Neural cell (in vitro differentiated cells): ENCODE measurements at regions not wholly inside any gene's neighbourhood (a gene's known extent, or its start where the extent isn't known, plus 50 kb on each side); places are given as distances from the start of the nearest gene placed in this dataset.

Experiments
- H2AFZ ChIP-seq: fragments of 200-600, 300-800 bp; sonication (generic), shearing (Covaris generic); 2 replicates; pipeline ENCODE4 v1.6.0; 2014; ENCODE audit warnings: low read depth, mild to moderate bottlenecking, antibody characterized with exemption, low read length, moderate library complexity
- H3F3A ChIP-seq: fragments of 200-600 bp; shearing (Covaris generic); 2 replicates; pipeline ENCODE4 v1.6.1; 2016; ENCODE audit warnings: mild to moderate bottlenecking, moderate library complexity, mixed read lengths, antibody characterized with exemption, low read length; ENCODE audit not compliant: insufficient read depth, poor library complexity, severe bottlenecking
- H3K27ac ChIP-seq: fragments of 200-600, 300-800 bp; sonication (generic), shearing (Covaris generic); 2 replicates; pipeline ENCODE4 v1.5.1; 2014; ENCODE audit warnings: mild to moderate bottlenecking, low read length, moderate library complexity
- H3K27me3 ChIP-seq: fragments of 300-800, 200-600 bp; sonication (generic), shearing (Covaris generic); 2 replicates; pipeline ENCODE4 v1.6.0; 2014; ENCODE audit warnings: mild to moderate bottlenecking, low read depth, low read length, moderate library complexity; ENCODE audit not compliant: insufficient read depth
- H3K36me3 ChIP-seq: fragments of 300-800, 200-600 bp; sonication (generic), shearing (Covaris generic); 2 replicates; pipeline ENCODE4 v1.5.1; 2014; ENCODE audit warnings: mild to moderate bottlenecking, antibody characterized with exemption, low read length, moderate library complexity; ENCODE audit not compliant: insufficient read depth
- H3K4me2 ChIP-seq: fragments of 300-800, 200-600 bp; sonication (generic), shearing (Covaris generic); 2 replicates; pipeline ENCODE4 v1.6.0; 2014; ENCODE audit warnings: mild to moderate bottlenecking, low read length
- H3K4me3 ChIP-seq: fragments of 300-800, 200-600 bp; sonication (generic), shearing (Covaris generic); 2 replicates; pipeline ENCODE4 v1.5.1; 2014; ENCODE audit warnings: mild to moderate bottlenecking, low read length, moderate library complexity
- H3K79me2 ChIP-seq: fragments of 200-600 bp; shearing (Covaris generic); replicated peaks from 2 replicates; pipeline ENCODE4 v1.6.0; 2014; ENCODE audit warnings: mild to moderate bottlenecking, low read length, moderate library complexity; ENCODE audit not compliant: insufficient read depth
- H3K9ac ChIP-seq: fragments of 300-800, 200-600 bp; sonication (generic), shearing (Covaris generic); 2 replicates; pipeline ENCODE4 v1.6.1; 2016; ENCODE audit warnings: mild to moderate bottlenecking, low read length, mixed read lengths
- H3K9me2 ChIP-seq: fragments of 200-600 bp; shearing (Covaris generic); 2 replicates; pipeline ENCODE4 v1.6.1; 2016; ENCODE audit warnings: mild to moderate bottlenecking, low read length, mixed read lengths; ENCODE audit not compliant: insufficient read depth
- H3K9me3 ChIP-seq: fragments of 200-600, 300-800 bp; sonication (generic), shearing (Covaris generic); 2 replicates; pipeline ENCODE4 v1.6.1; 2016; ENCODE audit warnings: mild to moderate bottlenecking, mixed run types, low read length, moderate library complexity, mixed read lengths
- H4K20me1 ChIP-seq: fragments of 200-600 bp; shearing (Covaris generic); 2 replicates; pipeline ENCODE4 v1.6.1; 2016; ENCODE audit warnings: mild to moderate bottlenecking, mixed run types; ENCODE audit not compliant: insufficient read depth
- EP300 ChIP-seq: fragments of 450-650 bp; conservative IDR thresholded peaks from 2 replicates; pipeline ENCODE4 v1.6.1; 2014; ENCODE audit warnings: antibody characterized with exemption, mild to moderate bottlenecking, moderate library complexity; ENCODE audit not compliant: poor library complexity, severe bottlenecking
- EZH2 ChIP-seq: fragments of 200-600, 300-800 bp; shearing (Covaris generic), sonication (generic); IDR thresholded peaks from 2 replicates; pipeline ENCODE4 v1.6.1; 2014; ENCODE audit warnings: antibody characterized with exemption, low read length, borderline replicate concordance, mild to moderate bottlenecking; ENCODE audit not compliant: insufficient read depth, poor library complexity, severe bottlenecking
- MXI1 ChIP-seq: fragments of 450-650 bp; conservative IDR thresholded peaks from 2 replicates; pipeline ENCODE4 v1.6.1; 2014; ENCODE audit warnings: antibody characterized with exemption, mild to moderate bottlenecking; ENCODE audit not compliant: poor library complexity, severe bottlenecking
- POLR2AphosphoS5 ChIP-seq: IDR thresholded peaks from 2 replicates; pipeline ENCODE4 v1.6.1; 2012
- RAD21 ChIP-seq: fragments of 450-650 bp; conservative IDR thresholded peaks from 2 replicates; pipeline ENCODE4 v1.6.1; 2014; ENCODE audit warnings: antibody characterized with exemption, mild to moderate bottlenecking, moderate library complexity
- SMC3 ChIP-seq: fragments of 450-650 bp; conservative IDR thresholded peaks from 2 replicates; pipeline ENCODE4 v1.6.1; 2014; ENCODE audit warnings: antibody characterized with exemption, mild to moderate bottlenecking, moderate library complexity; ENCODE audit not compliant: poor library complexity
- TAF1 ChIP-seq: IDR thresholded peaks from 2 replicates; pipeline ENCODE4 v1.6.1; 2012; ENCODE audit warnings: low read depth
- TF ChIP-seq, protein P1 (sequence below): IDR thresholded peaks from 2 replicates; pipeline ENCODE4 v1.6.1; 2012; ENCODE audit warnings: borderline replicate concordance
- TF ChIP-seq, protein P2 (sequence below): fragments of 450-650 bp; IDR thresholded peaks from 2 replicates; pipeline ENCODE4 v1.5.1; 2014; ENCODE audit warnings: antibody characterized with exemption, mild to moderate bottlenecking, moderate library complexity; ENCODE audit not compliant: poor library complexity, severe bottlenecking

DNA sequence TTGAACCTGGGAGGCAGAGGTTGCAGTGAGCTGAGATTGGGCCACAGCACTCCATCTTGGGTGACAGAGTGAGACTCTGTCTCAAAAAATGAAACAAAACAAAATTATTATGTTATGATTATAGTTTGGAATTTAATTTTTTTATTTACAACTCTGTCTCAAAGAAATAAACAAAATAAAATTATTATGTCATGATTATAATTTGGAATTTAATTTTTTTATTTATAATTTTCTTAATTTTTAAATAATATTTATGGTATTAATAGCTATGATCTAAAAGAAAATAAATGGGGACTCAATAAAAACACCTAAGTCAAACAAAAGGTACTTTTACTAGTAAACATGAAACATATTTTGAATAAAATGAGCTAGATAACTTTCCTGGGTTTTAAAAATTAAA is 994.8 kb upstream of the GHITM start:
- Histone ChIP-seq H3K4me2 (no peak overlapping the region), H3K9me2 (no peaks in the 10 kb centered on the region), H3K27ac (no peak overlapping the region), H3K79me2 (no peaks in the 10 kb centered on the region), H3K36me3 (no peaks in the 10 kb centered on the region), H3K9ac (no peak overlapping the region), H2AFZ (no peak overlapping the region), H3K9me3 (no peaks in the 10 kb centered on the region), H3F3A (no peaks in the 10 kb centered on the region), H4K20me1 (no peaks in the 10 kb centered on the region), H3K4me3 (no peak overlapping the region), H3K27me3 (no peaks in the 10 kb centered on the region)
- no peak for TF ChIP-seq SMC3
- TF ChIP-seq POLR2AphosphoS5: no peak
- TF ChIP-seq, protein P1, sequence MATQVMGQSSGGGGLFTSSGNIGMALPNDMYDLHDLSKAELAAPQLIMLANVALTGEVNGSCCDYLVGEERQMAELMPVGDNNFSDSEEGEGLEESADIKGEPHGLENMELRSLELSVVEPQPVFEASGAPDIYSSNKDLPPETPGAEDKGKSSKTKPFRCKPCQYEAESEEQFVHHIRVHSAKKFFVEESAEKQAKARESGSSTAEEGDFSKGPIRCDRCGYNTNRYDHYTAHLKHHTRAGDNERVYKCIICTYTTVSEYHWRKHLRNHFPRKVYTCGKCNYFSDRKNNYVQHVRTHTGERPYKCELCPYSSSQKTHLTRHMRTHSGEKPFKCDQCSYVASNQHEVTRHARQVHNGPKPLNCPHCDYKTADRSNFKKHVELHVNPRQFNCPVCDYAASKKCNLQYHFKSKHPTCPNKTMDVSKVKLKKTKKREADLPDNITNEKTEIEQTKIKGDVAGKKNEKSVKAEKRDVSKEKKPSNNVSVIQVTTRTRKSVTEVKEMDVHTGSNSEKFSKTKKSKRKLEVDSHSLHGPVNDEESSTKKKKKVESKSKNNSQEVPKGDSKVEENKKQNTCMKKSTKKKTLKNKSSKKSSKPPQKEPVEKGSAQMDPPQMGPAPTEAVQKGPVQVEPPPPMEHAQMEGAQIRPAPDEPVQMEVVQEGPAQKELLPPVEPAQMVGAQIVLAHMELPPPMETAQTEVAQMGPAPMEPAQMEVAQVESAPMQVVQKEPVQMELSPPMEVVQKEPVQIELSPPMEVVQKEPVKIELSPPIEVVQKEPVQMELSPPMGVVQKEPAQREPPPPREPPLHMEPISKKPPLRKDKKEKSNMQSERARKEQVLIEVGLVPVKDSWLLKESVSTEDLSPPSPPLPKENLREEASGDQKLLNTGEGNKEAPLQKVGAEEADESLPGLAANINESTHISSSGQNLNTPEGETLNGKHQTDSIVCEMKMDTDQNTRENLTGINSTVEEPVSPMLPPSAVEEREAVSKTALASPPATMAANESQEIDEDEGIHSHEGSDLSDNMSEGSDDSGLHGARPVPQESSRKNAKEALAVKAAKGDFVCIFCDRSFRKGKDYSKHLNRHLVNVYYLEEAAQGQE: no peak
- TF ChIP-seq EP300: no peak
- TF ChIP-seq MXI1: no peak
- TF ChIP-seq EZH2: no peak
- TF ChIP-seq, protein P2, sequence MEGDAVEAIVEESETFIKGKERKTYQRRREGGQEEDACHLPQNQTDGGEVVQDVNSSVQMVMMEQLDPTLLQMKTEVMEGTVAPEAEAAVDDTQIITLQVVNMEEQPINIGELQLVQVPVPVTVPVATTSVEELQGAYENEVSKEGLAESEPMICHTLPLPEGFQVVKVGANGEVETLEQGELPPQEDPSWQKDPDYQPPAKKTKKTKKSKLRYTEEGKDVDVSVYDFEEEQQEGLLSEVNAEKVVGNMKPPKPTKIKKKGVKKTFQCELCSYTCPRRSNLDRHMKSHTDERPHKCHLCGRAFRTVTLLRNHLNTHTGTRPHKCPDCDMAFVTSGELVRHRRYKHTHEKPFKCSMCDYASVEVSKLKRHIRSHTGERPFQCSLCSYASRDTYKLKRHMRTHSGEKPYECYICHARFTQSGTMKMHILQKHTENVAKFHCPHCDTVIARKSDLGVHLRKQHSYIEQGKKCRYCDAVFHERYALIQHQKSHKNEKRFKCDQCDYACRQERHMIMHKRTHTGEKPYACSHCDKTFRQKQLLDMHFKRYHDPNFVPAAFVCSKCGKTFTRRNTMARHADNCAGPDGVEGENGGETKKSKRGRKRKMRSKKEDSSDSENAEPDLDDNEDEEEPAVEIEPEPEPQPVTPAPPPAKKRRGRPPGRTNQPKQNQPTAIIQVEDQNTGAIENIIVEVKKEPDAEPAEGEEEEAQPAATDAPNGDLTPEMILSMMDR: no peak
- no peak for TF ChIP-seq TAF1
- no peak for TF ChIP-seq RAD21

DNA sequence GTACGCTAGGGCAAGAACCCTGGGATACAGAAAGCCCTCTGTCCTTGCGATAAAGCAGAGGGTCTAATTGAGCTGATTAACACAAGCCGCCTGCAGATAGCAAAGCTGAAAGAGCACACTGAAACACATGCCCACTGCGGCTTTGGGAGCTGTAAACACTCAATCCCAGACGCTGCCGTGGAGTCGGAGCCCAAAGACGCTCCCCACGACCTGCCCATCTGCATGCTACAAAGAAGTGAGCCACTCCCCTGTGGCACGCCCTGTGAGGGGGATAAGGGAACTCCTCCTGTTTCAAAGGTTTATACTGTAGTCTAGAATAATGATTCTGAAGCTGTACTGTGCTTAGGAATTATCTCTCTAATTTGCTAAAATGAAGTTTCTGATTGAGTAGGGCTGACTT is 985.6 kb upstream of the GHITM start:
- no peak overlapping the region for H2AFZ ChIP-seq
- H3F3A ChIP-seq: no peaks in the 10 kb centered on the region
- no peaks in the 10 kb centered on the region for H3K27me3 ChIP-seq
- H4K20me1 ChIP-seq: no peaks in the 10 kb centered on the region
- no peaks in the 10 kb centered on the region for H3K79me2 ChIP-seq
- no peak overlapping the region for H3K4me3 ChIP-seq
- H3K9me3 ChIP-seq: no peaks in the 10 kb centered on the region
- H3K9ac ChIP-seq: no peak overlapping the region
- TF ChIP-seq TAF1: no peak
- TF ChIP-seq RAD21: no peak
- TF ChIP-seq, protein P2: no peak
- no peak for TF ChIP-seq EP300
- TF ChIP-seq SMC3: no peak
- no peak for TF ChIP-seq POLR2AphosphoS5
- TF ChIP-seq EZH2: no peak
- TF ChIP-seq, protein P1: no peak
- no peak for TF ChIP-seq MXI1
- no peaks in the 10 kb centered on the region for H3K36me3 ChIP-seq
- no peak overlapping the region for H3K27ac ChIP-seq
- H3K9me2 ChIP-seq: no peaks in the 10 kb centered on the region
- H3K4me2 ChIP-seq: no peak overlapping the region
